Stimulated activated CD8-positive, alpha-beta memory T cell treated with anti-CD3 and anti-CD28 coated beads, Interleukin-15, amount 100 ng/mL, for 4 hours (primary cell): ENCODE measurements at regions not wholly inside any gene's neighbourhood (a gene's known extent, or its start where the extent isn't known, plus 50 kb on each side); places are given as distances from the start of the nearest gene placed in this dataset.
"Not testable (repeated sequence)": the region's sequence is repeated elsewhere in the genome, so short reads cannot be mapped to it uniquely, and the experiment has no call there.

Experiments used
- DNase-seq, 2 donors: peaks; one replicate each; pipeline ENCODE4 v3.0.0-alpha.2; 2020; ENCODE audit warnings: low read depth in 2 of 2

GRCh38 chr6:27052082-27052730, 195.3 kb upstream of the PRSS16 start:
- DNase-seq: not testable (repeated sequence)

- DNase-seq: no peak
Observed at GRCh38 chr6:27052731-27053082, 194.8 kb upstream of the PRSS16 start.

- DNase-seq: no peak
Observed at GRCh38 chr6:27053738-27054137, 193.8 kb upstream of the PRSS16 start.

GRCh38 chr6:27056615-27057014, 190.9 kb upstream of the PRSS16 start:
- no peak for DNase-seq

GRCh38 chr6:27059621-27060425, 187.7 kb upstream of the PRSS16 start:
- DNase-seq: no peak

- DNase-seq: no peak
Observed at GRCh38 chr6:27061235-27061993, 186.1 kb upstream of the PRSS16 start.

- DNase-seq: no peak
Observed at GRCh38 chr6:27062755-27063154, 184.7 kb upstream of the PRSS16 start.

- DNase-seq: no peak
Observed at GRCh38 chr6:27065183-27065582, 182.3 kb upstream of the PRSS16 start.

GRCh38 chr6:27066381-27066780, 181.1 kb upstream of the PRSS16 start:
- DNase-seq: no peak

- no peak for DNase-seq
Observed at GRCh38 chr6:27066802-27067201, 180.7 kb upstream of the PRSS16 start.

- no peak for DNase-seq
Observed at GRCh38 chr6:27073441-27073840, 174.1 kb upstream of the PRSS16 start.

- no peak for DNase-seq
Observed at GRCh38 chr6:27076116-27076515, 171.4 kb upstream of the PRSS16 start.

- no peak for DNase-seq
Observed at GRCh38 chr6:27078734-27079357, 168.7 kb upstream of the PRSS16 start.

- DNase-seq: no peak
Observed at GRCh38 chr6:27081188-27081587, 166.3 kb upstream of the PRSS16 start.

- DNase-seq: no peak
Observed at GRCh38 chr6:27081931-27082330, 165.6 kb upstream of the PRSS16 start.

- DNase-seq: no peak
Observed at GRCh38 chr6:27088068-27088467, 159.4 kb upstream of the PRSS16 start.

- DNase-seq: no peak
Observed at GRCh38 chr6:27091661-27092315, 155.7 kb upstream of the PRSS16 start.

- DNase-seq: no peak
Observed at GRCh38 chr6:27092316-27092692, 155.2 kb upstream of the PRSS16 start.

GRCh38 chr6:27095914-27096313, 151.6 kb upstream of the PRSS16 start:
- no peak for DNase-seq

- DNase-seq: no peak
Observed at GRCh38 chr6:27096834-27097511, 150.5 kb upstream of the PRSS16 start.

GRCh38 chr6:27098956-27099355, 148.5 kb upstream of the PRSS16 start:
- DNase-seq: no peak
